IMR-90 (cell line): ENCODE measurements at regions not wholly inside any gene's neighbourhood (a gene's known extent, or its start where the extent isn't known, plus 50 kb on each side); places are given as distances from the start of the nearest gene placed in this dataset.
"Not testable (repeated sequence)": the region's sequence is repeated elsewhere in the genome, so short reads cannot be mapped to it uniquely, and the experiment has no call there.

Experiments
- ATAC-seq: fragments of 200-7000 bp; cut with Tn5 transposase; 2 replicates; pipeline ENCODE4 v1.9.1; 2020; ENCODE audit warnings: low read depth, mild to moderate bottlenecking, moderate library complexity
- BruUV-seq: library from RNA; stranded (reverse); fragments of 400-500 nt; replicated peaks from 2 replicates; lab custom pipeline; 2021; lab: Mats Ljungman, UMichigan
- CTCF ChIA-PET: fragments of 300-600 bp; formaldehyde crosslinking; extraction: SDS; loops from one replicate; lab custom pipeline; 2021; ENCODE audit warnings: antibody characterized with exemption; lab: Yijun Ruan, JAX
- POLR2A ChIA-PET: fragments of 300-600 bp; sonication (Branson Sonifier 250); formaldehyde crosslinking; loops from one replicate; lab custom pipeline; 2022; ENCODE audit warnings: antibody characterized with exemption; ENCODE audit not compliant: unreplicated experiment; lab: Charles Lee
- DNase-seq: peaks from one replicate; pipeline ENCODE4 v3.0.0; 2013
- H2AFZ ChIP-seq: replicated peaks from 2 replicates; pipeline ENCODE3; 2013; ENCODE audit warnings: low read length, mild to moderate bottlenecking; ENCODE audit not compliant: poor library complexity
- H2AK5ac ChIP-seq: 2 replicates; pipeline ENCODE4 v1.6.1; 2013; ENCODE audit warnings: low read depth, low read length, inconsistent platforms
- H2AK9ac ChIP-seq: replicated peaks from 2 replicates; pipeline ENCODE3; 2013; ENCODE audit warnings: mild to moderate bottlenecking, low read depth, low read length, moderate library complexity; ENCODE audit not compliant: poor library complexity
- H2BK120ac ChIP-seq: 2 replicates; pipeline ENCODE4 v1.6.1; 2013; ENCODE audit warnings: low read depth, low read length, inconsistent platforms
- H2BK15ac ChIP-seq: 3 replicates; pipeline ENCODE4 v1.6.1; 2013; ENCODE audit warnings: low read depth, low read length, inconsistent platforms
- H2BK20ac ChIP-seq: 2 replicates; pipeline ENCODE4 v1.6.1; 2013; ENCODE audit warnings: low read depth, mild to moderate bottlenecking, inconsistent platforms, low read length, moderate library complexity
- H2BK5ac ChIP-seq: 2 replicates; pipeline ENCODE4 v1.6.1; 2013; ENCODE audit warnings: mild to moderate bottlenecking, low read depth, low read length, inconsistent platforms; ENCODE audit not compliant: poor library complexity, severe bottlenecking
- H3K14ac ChIP-seq: replicated peaks from 2 replicates; pipeline ENCODE4 v1.6.1; 2013; ENCODE audit warnings: low read depth, low read length, inconsistent platforms
- H3K18ac ChIP-seq: 2 replicates; pipeline ENCODE4 v1.6.1; 2013; ENCODE audit warnings: low read depth, low read length, control low read depth
- H3K23ac ChIP-seq: 2 replicates; pipeline ENCODE4 v1.6.1; 2013; ENCODE audit warnings: low read depth, low read length, inconsistent platforms
- H3K27ac ChIP-seq: 2 replicates; pipeline ENCODE4 v1.5.1; 2013; ENCODE audit warnings: mild to moderate bottlenecking, control low read depth, low read length; ENCODE audit not compliant: insufficient read depth
- H3K27me3 ChIP-seq: 2 replicates; pipeline ENCODE4 v1.6.1; 2013; ENCODE audit warnings: low read length; ENCODE audit not compliant: control insufficient read depth, insufficient read depth
- H3K36me3 ChIP-seq: 2 replicates; pipeline ENCODE4 v1.6.1; 2013; ENCODE audit warnings: low read length, mixed read lengths; ENCODE audit not compliant: control insufficient read depth, insufficient read depth
- H3K4ac ChIP-seq: 2 replicates; pipeline ENCODE4 v1.6.1; 2013; ENCODE audit warnings: low read depth, low read length, inconsistent platforms
- H3K4me1 ChIP-seq: 2 replicates; pipeline ENCODE4 v1.6.1; 2013; ENCODE audit warnings: low read length, mixed read lengths; ENCODE audit not compliant: control insufficient read depth, insufficient read depth
- H3K4me2 ChIP-seq: 2 replicates; pipeline ENCODE4 v1.6.1; 2013; ENCODE audit warnings: low read depth, mild to moderate bottlenecking, control low read depth, low read length, moderate library complexity
- H3K4me3 ChIP-seq: 2 replicates; pipeline ENCODE4 v1.5.1; 2013; ENCODE audit warnings: low read depth, mild to moderate bottlenecking, control low read depth, low read length, moderate library complexity; ENCODE audit not compliant: insufficient read depth
- H3K56ac ChIP-seq: 2 replicates; pipeline ENCODE4 v1.6.1; 2013; ENCODE audit warnings: low read length, inconsistent platforms; ENCODE audit not compliant: insufficient read depth; ENCODE audit errors: extremely low read depth
- H3K79me1 ChIP-seq, 2 experiments: 2 replicates each; pipeline ENCODE4 v1.6.1; 2013; ENCODE audit warnings: low read length in 2 of 2, inconsistent platforms in 1 of 2, low read depth in 1 of 2
- H3K9ac ChIP-seq: 2 replicates; pipeline ENCODE4 v1.6.1; 2013; ENCODE audit warnings: low read depth, low read length, control low read depth
- H3K9me1 ChIP-seq: 2 replicates; pipeline ENCODE4 v1.6.1; 2013; ENCODE audit warnings: low read length, inconsistent platforms; ENCODE audit not compliant: insufficient read depth
- H3K9me3 ChIP-seq: 2 replicates; pipeline ENCODE4 v1.6.1; 2013; ENCODE audit warnings: low read length; ENCODE audit not compliant: control insufficient read depth, insufficient read depth
- H4K20me1 ChIP-seq: 2 replicates; pipeline ENCODE4 v1.6.1; 2013; ENCODE audit warnings: low read length, inconsistent platforms; ENCODE audit not compliant: insufficient read depth
- H4K5ac ChIP-seq: 2 replicates; pipeline ENCODE4 v1.6.1; 2013; ENCODE audit warnings: mild to moderate bottlenecking, low read depth, low read length, control low read depth
- H4K8ac ChIP-seq, 2 experiments: 2 replicates each; pipeline ENCODE4 v1.6.1; 2013; ENCODE audit warnings: low read depth in 2 of 2, low read length in 2 of 2, control low read depth in 1 of 2, inconsistent platforms in 1 of 2
- H4K91ac ChIP-seq: 2 replicates; pipeline ENCODE4 v1.6.1; 2013; ENCODE audit warnings: low read depth, low read length, inconsistent platforms; ENCODE audit not compliant: insufficient read depth
- WGBS, 2 experiments: methylation state at CpG; one replicate each; pipeline versions ENCODE4 v1.1.5 to v1.1.7; 2013; ENCODE audit warnings: missing lambda C conversion rate in 2 of 2; ENCODE audit not compliant: insufficient read length in 1 of 2; ENCODE audit errors: extremely low coverage in 2 of 2; 5-methylcytosine and 5-hydroxymethylcytosine counted together
- dilution Hi-C: fragments of 300-500 bp; cut with HindIII; formaldehyde crosslinking; loops from one replicate; pipeline ENCODE4 v1.14.3; 2018; ENCODE audit warnings: low sequenced_read_pairs; ENCODE audit not compliant: unreplicated experiment
- in situ Hi-C: fragments of 300-500 bp; cut with MboI; formaldehyde crosslinking; loops from 3 replicates; pipeline ENCODE4 v1.14.3; 2019; ENCODE audit warnings: low sequenced_read_pairs, inconsistent platforms, mixed read lengths
- intact Hi-C: fragments of 100-400 bp; cut with micrococcal nuclease; formaldehyde crosslinking; loops from 2 replicates; pipeline ENCODE4 v1.10.0; 2022

DNA sequence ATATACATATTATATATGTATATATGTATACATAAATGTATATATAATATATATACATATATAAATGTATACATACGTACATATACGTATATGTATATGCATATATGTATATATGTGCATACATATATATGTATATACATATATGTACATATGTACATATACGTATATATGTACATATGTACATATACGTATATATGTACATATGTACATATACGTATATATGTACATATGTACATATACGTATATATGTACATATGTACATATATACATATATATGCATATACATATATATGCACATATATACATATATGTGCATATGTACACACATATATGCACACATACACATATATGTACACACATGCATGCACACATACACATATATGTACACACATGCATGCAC lies 627.3 kb upstream of the LRRTM1 start:
- H4K20me1 ChIP-seq, H3K79me1 ChIP-seq, dilution Hi-C loops, H3K36me3 ChIP-seq, H4K8ac ChIP-seq, H3K4me3 ChIP-seq, H2AK5ac ChIP-seq, H3K9me1 ChIP-seq, H3K9me3 ChIP-seq, H2BK120ac ChIP-seq, H3K14ac ChIP-seq, H2BK20ac ChIP-seq, H3K27me3 ChIP-seq, H3K9ac ChIP-seq, H2BK5ac ChIP-seq, H3K4me2 ChIP-seq, in situ Hi-C loops, H3K56ac ChIP-seq, H4K91ac ChIP-seq, intact Hi-C loops, H2AK9ac ChIP-seq, H3K18ac ChIP-seq, H2AFZ ChIP-seq, CTCF ChIA-PET, POLR2A ChIA-PET, BruUV-seq, DNase-seq, H3K4me1 ChIP-seq, ATAC-seq, H4K5ac ChIP-seq, H2BK15ac ChIP-seq, H3K27ac ChIP-seq, H3K23ac ChIP-seq, H3K4ac ChIP-seq: not testable (repeated sequence)
- no CpG with 5 or more reads among the region's 6 CpGs for WGBS, 2 experiments
